Keratinocyte (primary cell): ENCODE measurements at regions not wholly inside any gene's neighbourhood (a gene's known extent, or its start where the extent isn't known, plus 50 kb on each side); places are given as distances from the start of the nearest gene placed in this dataset.

ENCODE experiments used
- DNase-seq: peaks from one replicate; pipeline ENCODE4 v3.0.0-alpha.2; 2011; ENCODE audit warnings: low read depth, missing footprints, low spot score
- FAIRE-seq: peaks from 2 replicates; lab custom pipeline; 2011; peaks lifted over from hg19 to GRCh38; lab: Jason Lieb, UNC
- H2AFZ ChIP-seq: 2 replicates; pipeline ENCODE4 v1.6.0; 2012; ENCODE audit warnings: low read length, control low read depth, inconsistent platforms; ENCODE audit not compliant: control insufficient read depth
- H3K27ac ChIP-seq: 2 replicates; pipeline ENCODE4 v1.5.1; 2011; ENCODE audit warnings: low read length; ENCODE audit not compliant: control insufficient read depth, insufficient read depth
- H3K27me3 ChIP-seq: 3 replicates; pipeline ENCODE4 v1.6.0; 2011; ENCODE audit warnings: low read length; ENCODE audit not compliant: control insufficient read depth, insufficient read depth; ENCODE audit errors: extremely low read depth
- H3K36me3 ChIP-seq, 2 experiments: 2 replicates in 1 of 2; 3 replicates in 1 of 2; pipeline ENCODE4 v1.5.1; 2011; ENCODE audit warnings: low read length in 2 of 2, mild to moderate bottlenecking in 1 of 2; ENCODE audit not compliant: control insufficient read depth in 2 of 2, insufficient read depth in 2 of 2; ENCODE audit errors: extremely low read depth in 1 of 2
- H3K4me1 ChIP-seq: 3 replicates; pipeline ENCODE4 v1.5.1; 2011; ENCODE audit warnings: low read length; ENCODE audit not compliant: control insufficient read depth, insufficient read depth; ENCODE audit errors: extremely low read depth
- H3K4me2 ChIP-seq: 3 replicates; pipeline ENCODE4 v1.6.0; 2011; ENCODE audit warnings: low read depth, low read length; ENCODE audit not compliant: control insufficient read depth, insufficient read depth; ENCODE audit errors: extremely low read depth
- H3K4me3 ChIP-seq, 3 experiments: fragments of 200-600 bp in 1 of 3; sonication (generic) in 1 of 3; 2 replicates in 2 of 3; 3 replicates in 1 of 3; pipeline ENCODE4 v1.5.1; 2011 to 2016; ENCODE audit warnings: low read length in 3 of 3, mild to moderate bottlenecking in 3 of 3, control low read depth in 2 of 3, inconsistent platforms in 1 of 3, low read depth in 1 of 3, mixed read lengths in 1 of 3, mixed run types in 1 of 3, moderate library complexity in 1 of 3; ENCODE audit not compliant: control insufficient read depth in 2 of 3, insufficient read depth in 2 of 3; ENCODE audit errors: extremely low read depth in 1 of 3
- H3K79me2 ChIP-seq: 2 replicates; pipeline ENCODE4 v1.6.0; 2012; ENCODE audit warnings: low read length; ENCODE audit not compliant: control insufficient read depth, insufficient read depth
- H3K9ac ChIP-seq: 3 replicates; pipeline ENCODE4 v1.6.0; 2011; ENCODE audit warnings: low read length; ENCODE audit not compliant: control insufficient read depth, insufficient read depth; ENCODE audit errors: extremely low read depth
- H3K9me1 ChIP-seq: 3 replicates; pipeline ENCODE4 v1.6.0; 2011; ENCODE audit warnings: low read length; ENCODE audit not compliant: control insufficient read depth, insufficient read depth; ENCODE audit errors: extremely low read depth
- H3K9me3 ChIP-seq: 2 replicates; pipeline ENCODE4 v1.5.1; 2012; ENCODE audit warnings: low read depth, low read length; ENCODE audit not compliant: control insufficient read depth
- H4K20me1 ChIP-seq: 3 replicates; pipeline ENCODE4 v1.6.0; 2011; ENCODE audit warnings: low read length; ENCODE audit not compliant: control insufficient read depth, insufficient read depth; ENCODE audit errors: extremely low read depth
- EZH2 ChIP-seq: IDR thresholded peaks from one replicate; pipeline ENCODE4 v1.6.1; 2012; ENCODE audit warnings: inconsistent platforms, mild to moderate bottlenecking, low read length, moderate library complexity
- dilution Hi-C: fragments of 300-500 bp; cut with MboI; formaldehyde crosslinking; loops from one replicate; pipeline ENCODE4 v1.7.0; 2020; ENCODE audit warnings: low sequenced_read_pairs; ENCODE audit not compliant: extremely low pct_ligation_motif_present
- TF ChIP-seq, protein P1 (sequence below), 3 experiments: IDR thresholded peaks in 1 of 3; conservative IDR thresholded peaks in 1 of 3; optimal IDR thresholded peaks in 1 of 3; 2 replicates in 2 of 3; 3 replicates in 1 of 3; pipeline versions ENCODE3 to v1.5.1; 2011; ENCODE audit warnings: low read length in 3 of 3, mild to moderate bottlenecking in 3 of 3, moderate library complexity in 2 of 3, control low read depth in 1 of 3, inconsistent platforms in 1 of 3; ENCODE audit not compliant: insufficient read depth in 2 of 3; ENCODE audit errors: extremely low read depth in 1 of 3

- FAIRE-seq (no peak), DNase-seq (no peak)
- no peak overlapping the region for H3K4me2 ChIP-seq
- no peaks in the 10 kb centered on the region for H3K27me3 ChIP-seq
- H3K27ac ChIP-seq, result no peak overlapping the region
- H3K9me3 ChIP-seq, result peaks cover 95% of the 10 kb centered on the region
- no peaks in the 10 kb centered on the region for H3K4me1 ChIP-seq
- dilution Hi-C loops, result no loop called here
- no peak overlapping the region for H3K4me3 ChIP-seq
- H3K36me3 ChIP-seq, result peaks cover 6 to 29% of the 10 kb centered on the region in 2 experiments
- H2AFZ ChIP-seq, result no peak overlapping the region
- no peaks in the 10 kb centered on the region for H3K79me2 ChIP-seq
- H3K9ac ChIP-seq, result no peak overlapping the region
- H3K9me1 ChIP-seq, result no peaks in the 10 kb centered on the region
- no peak for TF ChIP-seq EZH2
- TF ChIP-seq, protein P1, sequence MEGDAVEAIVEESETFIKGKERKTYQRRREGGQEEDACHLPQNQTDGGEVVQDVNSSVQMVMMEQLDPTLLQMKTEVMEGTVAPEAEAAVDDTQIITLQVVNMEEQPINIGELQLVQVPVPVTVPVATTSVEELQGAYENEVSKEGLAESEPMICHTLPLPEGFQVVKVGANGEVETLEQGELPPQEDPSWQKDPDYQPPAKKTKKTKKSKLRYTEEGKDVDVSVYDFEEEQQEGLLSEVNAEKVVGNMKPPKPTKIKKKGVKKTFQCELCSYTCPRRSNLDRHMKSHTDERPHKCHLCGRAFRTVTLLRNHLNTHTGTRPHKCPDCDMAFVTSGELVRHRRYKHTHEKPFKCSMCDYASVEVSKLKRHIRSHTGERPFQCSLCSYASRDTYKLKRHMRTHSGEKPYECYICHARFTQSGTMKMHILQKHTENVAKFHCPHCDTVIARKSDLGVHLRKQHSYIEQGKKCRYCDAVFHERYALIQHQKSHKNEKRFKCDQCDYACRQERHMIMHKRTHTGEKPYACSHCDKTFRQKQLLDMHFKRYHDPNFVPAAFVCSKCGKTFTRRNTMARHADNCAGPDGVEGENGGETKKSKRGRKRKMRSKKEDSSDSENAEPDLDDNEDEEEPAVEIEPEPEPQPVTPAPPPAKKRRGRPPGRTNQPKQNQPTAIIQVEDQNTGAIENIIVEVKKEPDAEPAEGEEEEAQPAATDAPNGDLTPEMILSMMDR (optimal IDR thresholded peaks at IDR 0.05 in 1 of 3, IDR thresholded peaks at IDR 0.05 in 1 of 3, conservative IDR thresholded peaks at IDR 0.05 in 1 of 3; ENCODE audit: extremely low read depth in 1 of 3, insufficient read depth in 2 of 3, low read length in 3 of 3), result no peak
- H4K20me1 ChIP-seq, result no peaks in the 10 kb centered on the region
Measured at GRCh38 chr15:25067725-25068309, 113.0 kb downstream of the SNRPN start.

- no peaks in the 10 kb centered on the region for H3K79me2 ChIP-seq
- DNase-seq (no peak), FAIRE-seq (no peak)
- no peaks in the 10 kb centered on the region for H3K9me1 ChIP-seq
- no peaks in the 10 kb centered on the region for H3K27me3 ChIP-seq
- H3K9me3 ChIP-seq, result peaks cover 91% of the 10 kb centered on the region
- H3K4me2 ChIP-seq, result no peak overlapping the region
- H3K9ac ChIP-seq, result no peak overlapping the region
- no peaks in the 10 kb centered on the region for H3K4me1 ChIP-seq
- TF ChIP-seq, protein P1 (optimal IDR thresholded peaks at IDR 0.05 in 1 of 3, IDR thresholded peaks at IDR 0.05 in 1 of 3, conservative IDR thresholded peaks at IDR 0.05 in 1 of 3; ENCODE audit: extremely low read depth in 1 of 3, insufficient read depth in 2 of 3, low read length in 3 of 3), result no peak
- no peak for TF ChIP-seq EZH2
- H4K20me1 ChIP-seq, result no peaks in the 10 kb centered on the region
- dilution Hi-C loops, result no loop called here
- H3K4me3 ChIP-seq, result no peak overlapping the region
- H2AFZ ChIP-seq, result no peak overlapping the region
- peaks cover 6 to 31% of the 10 kb centered on the region in 2 experiments for H3K36me3 ChIP-seq
- no peak overlapping the region for H3K27ac ChIP-seq
Measured at GRCh38 chr15:25068696-25069095, 113.9 kb downstream of the SNRPN start.
